GM13977 (cell line): ENCODE measurements at regions not wholly inside any gene's neighbourhood (a gene's known extent, or its start where the extent isn't known, plus 50 kb on each side); places are given as distances from the start of the nearest gene placed in this dataset.

Source experiments
- DNase-seq: peaks from one replicate; pipeline ENCODE4 v3.0.0; 2012; ENCODE audit warnings: low spot score
- in situ Hi-C: fragments of 300-500 bp; cut with MboI; formaldehyde crosslinking; loops from one replicate; pipeline ENCODE4 v1.12.0; 2022; ENCODE audit warnings: low sequenced_read_pairs, low pct_unique_long_range_greater_than_20kb, mixed read lengths, inconsistent platforms; ENCODE audit not compliant: unreplicated experiment
- TF ChIP-seq, protein P1 (sequence below): IDR thresholded peaks from 2 replicates; pipeline ENCODE4 v1.5.1; 2012; ENCODE audit warnings: mild to moderate bottlenecking, control low read depth; ENCODE audit not compliant: insufficient read depth; ENCODE audit errors: extremely low read depth, missing control alignments

- in situ Hi-C loops: no loop called here
- TF ChIP-seq, protein P1, sequence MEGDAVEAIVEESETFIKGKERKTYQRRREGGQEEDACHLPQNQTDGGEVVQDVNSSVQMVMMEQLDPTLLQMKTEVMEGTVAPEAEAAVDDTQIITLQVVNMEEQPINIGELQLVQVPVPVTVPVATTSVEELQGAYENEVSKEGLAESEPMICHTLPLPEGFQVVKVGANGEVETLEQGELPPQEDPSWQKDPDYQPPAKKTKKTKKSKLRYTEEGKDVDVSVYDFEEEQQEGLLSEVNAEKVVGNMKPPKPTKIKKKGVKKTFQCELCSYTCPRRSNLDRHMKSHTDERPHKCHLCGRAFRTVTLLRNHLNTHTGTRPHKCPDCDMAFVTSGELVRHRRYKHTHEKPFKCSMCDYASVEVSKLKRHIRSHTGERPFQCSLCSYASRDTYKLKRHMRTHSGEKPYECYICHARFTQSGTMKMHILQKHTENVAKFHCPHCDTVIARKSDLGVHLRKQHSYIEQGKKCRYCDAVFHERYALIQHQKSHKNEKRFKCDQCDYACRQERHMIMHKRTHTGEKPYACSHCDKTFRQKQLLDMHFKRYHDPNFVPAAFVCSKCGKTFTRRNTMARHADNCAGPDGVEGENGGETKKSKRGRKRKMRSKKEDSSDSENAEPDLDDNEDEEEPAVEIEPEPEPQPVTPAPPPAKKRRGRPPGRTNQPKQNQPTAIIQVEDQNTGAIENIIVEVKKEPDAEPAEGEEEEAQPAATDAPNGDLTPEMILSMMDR: no peak
- DNase-seq: no peak
Measured at GRCh38 chr15:53404930-53405493, 354.5 kb downstream of the WDR72 start.

DNA sequence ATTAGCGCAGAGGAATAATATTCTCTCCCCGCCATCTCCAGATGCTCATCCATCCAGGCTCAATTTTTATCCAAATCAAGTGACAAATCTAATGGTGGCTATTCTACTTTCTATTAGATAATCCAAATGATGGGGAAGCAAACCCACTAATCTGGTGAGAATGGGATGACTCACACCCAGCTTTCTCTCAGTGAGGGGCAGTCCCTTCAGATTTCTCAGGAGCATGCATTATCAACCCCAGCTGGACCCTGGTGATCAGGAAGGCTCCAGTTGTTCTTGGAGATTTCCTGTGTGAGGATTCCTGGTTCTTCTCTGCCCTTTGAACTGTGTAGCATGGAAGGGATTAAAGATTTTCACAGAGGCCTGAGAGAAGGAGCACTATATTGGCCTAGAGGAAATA is 358.0 kb downstream of the WDR72 start:
- in situ Hi-C loops: no loop called here
- TF ChIP-seq, protein P1: no peak
- no peak for DNase-seq

- DNase-seq: no peak
- in situ Hi-C loops: no loop called here
Measured at GRCh38 chr15:53400986-53401385, 358.5 kb downstream of the WDR72 start.

DNA sequence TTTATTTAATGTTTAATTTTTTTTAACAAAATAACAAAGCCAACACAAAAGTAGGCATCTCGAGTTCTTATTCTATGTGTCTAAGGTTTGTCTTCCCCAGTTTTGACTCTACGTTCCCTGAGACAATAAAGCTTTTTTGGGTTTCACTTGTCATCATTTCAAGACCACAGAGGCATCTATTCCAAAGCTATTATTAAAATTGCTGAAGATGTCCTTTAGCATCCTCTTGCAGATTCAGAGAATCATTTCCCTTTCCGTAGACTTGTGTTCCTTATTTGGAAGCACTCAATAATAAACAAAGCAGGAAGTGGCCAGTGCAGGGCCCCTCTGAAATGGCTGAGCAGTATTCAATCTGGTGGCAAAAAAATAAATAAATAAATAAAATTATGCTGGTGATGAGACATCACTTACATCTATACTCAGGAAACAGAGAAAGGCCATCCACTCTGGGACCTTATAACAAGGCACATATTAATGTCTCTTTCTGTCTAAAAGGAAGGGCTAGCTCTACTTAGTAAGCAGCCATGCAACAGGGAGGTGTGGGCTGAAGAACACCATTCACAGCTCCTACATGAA is 362.3 kb downstream of the WDR72 start:
- in situ Hi-C loops: no loop called here
- TF ChIP-seq, protein P1: no peak
- no peak for DNase-seq

More at GRCh38 chr15:53400986-53401385, 358.5 kb downstream of the WDR72 start:
- TF ChIP-seq, protein P1: no peak

GRCh38 chr15:53395871-53396270 is 363.6 kb downstream of the WDR72 start:
- TF ChIP-seq, protein P1: no peak
- DNase-seq: no peak
- in situ Hi-C loops: no loop called here

GRCh38 chr15:53390549-53390948 is 368.9 kb downstream of the WDR72 start:
- in situ Hi-C loops: no loop called here
- TF ChIP-seq, protein P1: no peak
- DNase-seq: no peak
